Activated T-cell treated with anti-CD3 and anti-CD28 coated beads, Interleukin-2, amount 50 U/mL, for 72 hours (primary cell): ENCODE measurements at regions not wholly inside any gene's neighbourhood (a gene's known extent, or its start where the extent isn't known, plus 50 kb on each side); places are given as distances from the start of the nearest gene placed in this dataset.

Experiments used
- ATAC-seq, 2 donors: fragments of 150-1000 bp; cut with Tn5 transposase; replicated peaks in 1 of 2; 2 replicates each; pipeline ENCODE4 v1.10.0; 2021; ENCODE audit warnings: moderate library complexity in 2 of 2, mild to moderate bottlenecking in 1 of 2
- DNase-seq, 2 donors: peaks; one replicate each; pipeline ENCODE4 v3.0.0; 2021 to 2022; ENCODE audit warnings: mixed read lengths in 1 of 2
- H3K27ac Mint-ChIP-seq: one replicate; pipeline ENCODE4 v1.8.0; 2022; ENCODE audit warnings: mild to moderate bottlenecking, moderate library complexity, mixed read lengths
- H3K27me3 Mint-ChIP-seq: one replicate; pipeline ENCODE4 v1.8.0; 2022; ENCODE audit warnings: low read depth, mixed read lengths
- H3K36me3 Mint-ChIP-seq, 2 donors: one replicate each; pipeline ENCODE4 v1.8.0; 2022; ENCODE audit warnings: mixed read lengths in 2 of 2, mild to moderate bottlenecking in 1 of 2; ENCODE audit not compliant: insufficient read depth in 2 of 2
- H3K4me1 Mint-ChIP-seq: one replicate; pipeline ENCODE4 v1.8.0; 2022; ENCODE audit warnings: low read depth, mixed read lengths
- H3K4me3 Mint-ChIP-seq, 2 donors: one replicate each; pipeline ENCODE4 v1.8.0; 2022; ENCODE audit warnings: mild to moderate bottlenecking in 2 of 2, mixed read lengths in 2 of 2, moderate library complexity in 2 of 2
- H3K9me3 Mint-ChIP-seq, 2 donors: one replicate each; pipeline ENCODE4 v1.8.0; 2022; ENCODE audit warnings: mixed read lengths in 2 of 2

DNA sequence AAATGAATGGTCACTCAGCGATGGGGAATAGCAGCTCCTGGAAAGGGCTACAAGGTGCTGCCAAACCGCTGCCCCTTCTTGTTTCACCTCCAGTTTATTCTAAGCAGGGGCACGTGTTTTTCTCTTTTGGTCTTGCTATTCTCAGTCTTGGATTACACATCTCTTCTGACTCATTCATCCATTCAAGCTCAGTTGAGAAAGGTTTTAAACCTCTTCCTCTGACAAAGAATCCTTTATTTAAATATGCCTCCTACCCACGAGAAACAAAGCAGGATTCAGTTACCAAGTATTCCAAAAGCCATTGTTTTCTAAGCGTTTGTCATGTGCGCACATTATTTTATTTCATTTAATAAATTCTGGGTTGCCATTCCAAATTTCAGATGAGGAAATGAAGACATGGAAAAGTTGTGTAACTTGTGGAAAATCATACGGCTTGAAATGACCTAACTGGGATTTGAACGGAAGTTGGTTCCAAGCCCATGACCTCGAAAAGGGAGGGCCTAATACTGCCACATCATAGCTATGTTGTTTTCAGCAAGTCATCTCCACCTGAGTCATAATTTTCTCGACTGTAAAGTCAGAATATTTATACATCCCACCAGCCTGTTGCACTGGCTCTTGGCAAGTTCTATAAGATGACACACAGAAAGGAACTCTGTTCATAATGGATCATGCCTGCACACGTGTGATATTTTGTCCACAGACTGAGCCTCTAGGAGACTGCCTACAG lies 292.0 kb upstream of the SLCO3A1 start:
- no peaks in the 10 kb centered on the region for H3K27me3 Mint-ChIP-seq
- peaks cover 0 to 1% of the 10 kb centered on the region in 2 donors for H3K9me3 Mint-ChIP-seq
- H3K36me3 Mint-ChIP-seq = no peaks in the 10 kb centered on the region

DNA sequence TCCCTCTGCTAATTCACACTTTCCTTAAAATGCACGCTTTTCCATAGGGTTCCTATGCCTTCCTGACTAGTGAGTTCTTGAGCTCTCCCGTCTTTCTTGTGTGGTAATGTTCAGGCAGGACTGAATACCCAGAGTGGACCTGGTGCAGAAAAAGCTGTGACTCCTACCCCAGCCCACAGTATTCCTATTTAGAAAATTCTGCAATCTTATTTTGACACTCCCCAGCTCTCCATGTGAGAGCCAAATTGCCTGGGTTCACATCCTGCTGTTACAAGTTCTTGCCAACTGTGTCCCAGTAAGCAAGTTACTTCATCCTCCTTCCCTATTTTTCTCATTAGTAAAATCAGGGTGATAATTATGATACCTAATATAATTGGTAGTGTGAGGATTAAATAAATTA lies 290.8 kb upstream of the SLCO3A1 start:
- ATAC-seq = no peak
- no peaks in the 10 kb centered on the region for H3K9me3 Mint-ChIP-seq
- H3K4me1 Mint-ChIP-seq = no peaks in the 10 kb centered on the region
- H3K27me3 Mint-ChIP-seq = no peaks in the 10 kb centered on the region
- no peaks in the 10 kb centered on the region for H3K36me3 Mint-ChIP-seq
- H3K4me3 Mint-ChIP-seq = no peak overlapping the region
- no peak overlapping the region for H3K27ac Mint-ChIP-seq
- no peak for DNase-seq

More for the DNA sequence above, 292.0 kb upstream of the SLCO3A1 start:
- peak in 1 of 2 donors; percentile 59 for ATAC-seq
- H3K4me3 Mint-ChIP-seq = no peak overlapping the region
- DNase-seq = no peak
- H3K4me1 Mint-ChIP-seq = no peaks in the 10 kb centered on the region
- H3K27ac Mint-ChIP-seq = no peak overlapping the region

DNA sequence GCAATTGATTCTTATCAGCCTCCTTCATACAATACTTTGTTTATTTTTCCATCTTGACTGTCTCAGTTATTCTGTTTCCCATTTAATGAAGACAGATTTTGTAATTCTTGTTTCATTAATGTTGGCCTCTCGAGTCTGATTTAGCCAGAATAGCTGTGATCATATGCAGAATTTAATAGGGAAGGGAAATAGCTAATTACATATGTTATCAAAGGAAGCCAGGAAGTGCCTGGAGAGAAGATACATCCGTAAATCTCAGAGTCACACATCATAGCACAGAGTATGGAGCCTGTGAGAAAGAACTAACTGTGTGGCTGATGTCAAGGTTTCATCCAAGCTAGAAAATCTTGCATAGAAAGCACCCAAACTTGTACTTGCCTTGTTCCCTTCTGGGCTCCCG lies 288.9 kb upstream of the SLCO3A1 start:
- Mint-ChIP-seq H3K4me1 (no peaks in the 10 kb centered on the region), H3K4me3 (no peak overlapping the region), H3K9me3 (no peaks in the 10 kb centered on the region), H3K36me3 (no peaks in the 10 kb centered on the region), H3K27ac (no peak overlapping the region), H3K27me3 (peaks cover 5% of the 10 kb centered on the region)
- no peak for DNase-seq
- no peak for ATAC-seq

DNA sequence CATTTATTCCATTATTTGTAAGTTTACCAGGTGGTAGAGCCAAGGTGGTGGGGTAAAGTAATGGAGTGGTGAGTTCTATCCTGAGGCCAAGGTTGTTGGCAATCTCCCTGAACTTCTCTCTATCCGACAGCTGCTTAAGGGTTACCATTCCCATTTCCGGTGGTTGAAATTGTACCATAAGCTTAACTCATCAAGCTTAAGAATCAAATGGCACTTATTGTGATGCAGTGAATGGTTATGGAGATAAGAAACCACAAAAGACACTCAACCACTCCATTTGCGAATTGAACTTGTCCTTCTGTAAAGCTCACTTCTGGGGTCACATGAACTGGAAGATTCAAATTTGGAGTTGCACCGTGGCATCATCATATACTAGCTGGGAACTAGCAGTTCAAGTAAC lies 287.4 kb upstream of the SLCO3A1 start:
- H3K4me3 Mint-ChIP-seq = no peak overlapping the region
- ATAC-seq (no peak), DNase-seq (no peak)
- H3K27me3 Mint-ChIP-seq = peaks cover 5% of the 10 kb centered on the region
- H3K27ac Mint-ChIP-seq = no peak overlapping the region
- H3K4me1 Mint-ChIP-seq = no peaks in the 10 kb centered on the region
- no peaks in the 10 kb centered on the region for H3K9me3 Mint-ChIP-seq
- no peaks in the 10 kb centered on the region for H3K36me3 Mint-ChIP-seq

DNA sequence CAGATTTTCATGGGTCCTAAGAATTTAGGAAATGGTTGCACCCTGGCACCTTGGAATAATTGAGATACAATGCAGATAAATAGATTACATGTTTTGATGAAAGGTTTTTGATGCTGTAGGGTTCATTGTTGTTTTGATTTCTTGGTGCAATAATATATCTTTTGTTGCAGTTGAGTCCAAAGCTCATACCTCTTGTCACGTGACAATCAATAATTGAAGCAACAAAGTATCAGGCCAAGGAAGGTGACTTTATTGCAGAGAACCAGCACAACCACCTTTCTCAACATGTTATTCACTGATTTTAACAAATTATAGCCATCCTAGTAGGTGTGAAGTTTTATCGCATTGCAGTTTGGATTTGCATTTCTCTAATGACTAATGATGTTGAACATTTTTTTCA lies 285.5 kb upstream of the SLCO3A1 start:
- H3K9me3 Mint-ChIP-seq = no peaks in the 10 kb centered on the region
- H3K4me3 Mint-ChIP-seq = no peak overlapping the region
- no peak overlapping the region for H3K27ac Mint-ChIP-seq
- no peaks in the 10 kb centered on the region for H3K4me1 Mint-ChIP-seq
- H3K27me3 Mint-ChIP-seq = peaks cover 5% of the 10 kb centered on the region
- ATAC-seq = no peak
- no peaks in the 10 kb centered on the region for H3K36me3 Mint-ChIP-seq
- DNase-seq = no peak

DNA sequence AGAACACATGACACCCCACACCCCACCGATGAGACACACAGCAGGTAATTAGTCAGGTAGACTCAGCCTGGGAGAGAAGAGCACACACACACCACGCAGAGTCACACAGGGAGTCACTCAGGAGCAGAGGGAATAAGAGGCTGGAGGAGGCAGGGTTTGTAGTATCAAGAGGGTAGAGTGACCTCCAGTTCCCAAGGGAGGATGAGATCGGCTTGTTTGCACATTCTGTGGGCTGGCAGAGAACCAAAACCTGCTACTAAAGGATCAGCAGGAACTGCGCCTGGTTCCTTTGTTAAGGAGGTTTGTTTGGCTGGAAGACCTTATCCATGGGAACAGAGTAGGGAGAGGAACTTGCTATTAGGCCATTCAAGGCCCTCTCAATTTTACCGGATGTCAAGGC lies 281.4 kb upstream of the SLCO3A1 start:
- H3K27me3 Mint-ChIP-seq = peaks cover 5% of the 10 kb centered on the region

DNA sequence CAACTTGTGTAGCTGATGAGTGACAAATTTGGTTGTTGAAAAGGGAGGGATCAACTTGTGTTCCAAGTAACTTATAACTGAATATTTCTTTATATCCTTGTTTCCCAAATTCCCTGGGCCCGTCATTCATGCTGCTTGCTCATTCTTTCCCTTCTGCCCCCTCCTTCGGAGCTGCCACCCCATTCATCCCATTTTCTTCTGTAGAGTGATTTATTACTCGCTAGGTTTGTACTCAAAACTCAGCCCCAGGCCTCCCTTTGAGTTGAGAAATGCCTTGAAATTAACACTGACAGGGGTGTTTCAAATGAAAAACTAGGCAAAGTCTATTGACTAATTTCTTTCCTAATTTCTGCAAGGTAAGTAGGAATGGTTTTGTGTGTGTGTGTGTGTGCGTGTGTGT lies 277.4 kb upstream of the SLCO3A1 start:
- Mint-ChIP-seq H3K9me3 (peaks cover 0 to 2% of the 10 kb centered on the region in 2 donors), H3K4me3 (no peak overlapping the region), H3K36me3 (no peaks in the 10 kb centered on the region), H3K4me1 (no peaks in the 10 kb centered on the region), H3K27me3 (no peaks in the 10 kb centered on the region), H3K27ac (no peak overlapping the region)
- DNase-seq (no peak), ATAC-seq (no peak)

More for the DNA sequence above, 281.4 kb upstream of the SLCO3A1 start:
- DNase-seq = no peak
- Mint-ChIP-seq H3K4me3 (no peak overlapping the region), H3K27ac (no peak overlapping the region), H3K4me1 (no peaks in the 10 kb centered on the region), H3K36me3 (no peaks in the 10 kb centered on the region), H3K9me3 (no peaks in the 10 kb centered on the region)
- no peak for ATAC-seq

DNA sequence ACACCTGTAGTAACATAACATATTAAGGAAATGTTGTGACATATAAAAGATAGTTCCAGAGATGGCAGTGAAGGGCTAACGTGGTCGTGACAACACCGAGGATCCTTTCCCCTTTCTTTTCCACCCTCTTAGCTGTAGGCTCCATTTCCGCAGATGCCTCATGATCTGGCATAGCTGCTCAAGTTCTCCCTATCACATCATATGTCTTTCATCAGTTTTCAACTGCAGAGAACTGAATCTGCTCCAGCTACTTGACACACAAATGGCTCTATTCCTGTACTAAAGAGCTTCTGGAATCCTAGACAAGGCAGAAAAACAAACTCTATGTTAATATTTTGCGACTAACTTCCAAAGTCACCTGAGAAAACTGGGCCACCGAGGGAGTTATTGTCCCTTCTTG lies 275.0 kb upstream of the SLCO3A1 start:
- Mint-ChIP-seq H3K4me1 (no peaks in the 10 kb centered on the region), H3K27ac (no peak overlapping the region), H3K36me3 (peaks cover 0 to 2% of the 10 kb centered on the region in 2 donors), H3K9me3 (peaks cover 4% of the 10 kb centered on the region in 2 donors), H3K4me3 (no peak overlapping the region), H3K27me3 (peaks cover 5% of the 10 kb centered on the region)
- DNase-seq = no peak
- no peak for ATAC-seq

DNA sequence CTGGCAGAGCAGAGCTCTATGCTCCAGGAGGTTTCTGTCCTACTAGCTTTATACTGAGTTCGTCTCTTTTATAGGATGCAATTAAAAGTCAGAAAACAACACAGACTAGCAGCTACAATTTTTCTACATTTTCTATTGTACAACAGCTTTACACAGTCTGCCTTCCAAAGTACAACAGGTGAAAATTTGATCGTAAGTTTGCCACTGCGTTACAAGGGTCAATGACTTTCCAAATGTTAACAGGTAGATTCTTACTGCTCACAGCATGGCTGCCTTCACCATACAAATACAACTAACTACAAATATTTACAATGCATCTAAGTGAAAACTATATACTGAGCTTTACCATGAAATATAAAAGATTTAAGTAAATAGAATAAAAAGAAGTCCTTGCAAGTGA lies 268.6 kb upstream of the SLCO3A1 start:
- peaks cover 0 to 2% of the 10 kb centered on the region in 2 donors for H3K36me3 Mint-ChIP-seq
- peaks cover 4% of the 10 kb centered on the region in 2 donors for H3K9me3 Mint-ChIP-seq
- H3K27me3 Mint-ChIP-seq = peaks cover 7% of the 10 kb centered on the region
- no peak overlapping the region for H3K4me3 Mint-ChIP-seq
- H3K27ac Mint-ChIP-seq = no peak overlapping the region
- H3K4me1 Mint-ChIP-seq = no peaks in the 10 kb centered on the region
- DNase-seq (no peak), ATAC-seq (no peak)

DNA sequence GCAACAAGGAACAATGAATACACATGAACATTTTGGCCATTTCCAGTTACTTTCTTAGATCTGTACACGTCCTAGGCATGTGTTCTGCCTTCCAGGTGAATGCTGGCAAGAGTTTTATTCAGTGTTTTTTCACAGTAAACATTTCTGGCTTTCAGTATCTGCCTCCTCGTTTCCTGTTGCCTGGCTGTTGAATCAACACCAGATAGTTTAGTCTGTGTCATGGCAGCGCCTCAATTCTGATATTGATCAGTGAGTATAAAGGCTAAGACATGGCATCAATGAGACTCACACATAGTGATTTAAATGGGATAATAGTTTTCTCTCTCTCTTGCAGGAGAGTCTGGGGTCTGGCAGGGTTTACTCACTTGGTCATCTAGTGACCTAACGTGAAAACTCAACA lies 266.9 kb upstream of the SLCO3A1 start:
- peaks cover 2% of the 10 kb centered on the region in 2 donors for H3K9me3 Mint-ChIP-seq
- ATAC-seq (no peak), DNase-seq (no peak)
- peaks cover 16% of the 10 kb centered on the region for H3K27me3 Mint-ChIP-seq
- no peaks in the 10 kb centered on the region for H3K4me1 Mint-ChIP-seq
- H3K27ac Mint-ChIP-seq = no peak overlapping the region
- peaks cover 0 to 2% of the 10 kb centered on the region in 2 donors for H3K36me3 Mint-ChIP-seq
- H3K4me3 Mint-ChIP-seq = no peak overlapping the region

DNA sequence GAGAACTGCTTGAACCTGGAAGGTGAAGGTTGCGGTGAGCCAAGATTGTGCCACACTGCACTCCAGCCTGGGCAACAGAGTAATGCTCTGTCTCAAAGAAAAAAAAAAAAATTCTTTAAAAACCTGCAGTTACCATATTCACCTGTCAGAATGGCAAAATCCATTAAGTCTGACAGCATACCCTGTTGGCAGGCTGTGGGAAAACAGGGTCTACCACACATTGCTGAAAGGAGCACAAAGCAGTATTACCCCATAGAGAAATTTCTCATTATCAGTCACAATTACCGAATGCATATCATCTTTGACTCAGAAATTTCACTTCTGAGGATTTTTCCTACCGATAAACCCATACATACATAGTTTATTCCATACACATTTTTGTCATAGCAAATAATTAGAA lies 264.1 kb upstream of the SLCO3A1 start:
- ATAC-seq = peak in 1 of 2 donors; percentile 68
- Mint-ChIP-seq H3K27me3 (peaks cover 11% of the 10 kb centered on the region), H3K4me1 (no peaks in the 10 kb centered on the region), H3K27ac (no peak overlapping the region), H3K36me3 (no peaks in the 10 kb centered on the region), H3K9me3 (no peaks in the 10 kb centered on the region), H3K4me3 (no peak overlapping the region)
- DNase-seq = peak in 1 of 2 donors; percentile 8

DNA sequence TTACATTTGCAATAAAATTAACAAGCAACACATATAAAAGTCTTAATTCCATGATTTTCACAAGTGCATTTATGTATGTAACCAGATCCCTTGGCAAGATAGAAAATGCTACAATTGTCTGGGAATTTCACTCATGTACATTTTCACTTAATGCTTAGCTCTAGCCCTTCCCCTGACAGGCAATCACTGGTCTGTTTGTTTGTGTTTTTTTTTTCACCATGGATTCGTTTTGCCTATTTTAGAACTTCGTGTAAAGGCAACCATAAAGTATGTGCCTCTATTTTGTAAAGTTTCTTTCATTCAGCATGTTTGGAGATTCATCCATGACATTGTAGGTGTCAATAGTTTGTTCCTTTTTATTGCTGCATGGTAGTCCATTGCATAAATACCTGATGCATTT lies 260.9 kb upstream of the SLCO3A1 start:
- ATAC-seq = no peak
- DNase-seq = no peak
- Mint-ChIP-seq H3K4me3 (no peak overlapping the region), H3K4me1 (no peaks in the 10 kb centered on the region), H3K27ac (no peak overlapping the region), H3K27me3 (peaks cover 30% of the 10 kb centered on the region), H3K36me3 (no peaks in the 10 kb centered on the region), H3K9me3 (no peaks in the 10 kb centered on the region)

DNA sequence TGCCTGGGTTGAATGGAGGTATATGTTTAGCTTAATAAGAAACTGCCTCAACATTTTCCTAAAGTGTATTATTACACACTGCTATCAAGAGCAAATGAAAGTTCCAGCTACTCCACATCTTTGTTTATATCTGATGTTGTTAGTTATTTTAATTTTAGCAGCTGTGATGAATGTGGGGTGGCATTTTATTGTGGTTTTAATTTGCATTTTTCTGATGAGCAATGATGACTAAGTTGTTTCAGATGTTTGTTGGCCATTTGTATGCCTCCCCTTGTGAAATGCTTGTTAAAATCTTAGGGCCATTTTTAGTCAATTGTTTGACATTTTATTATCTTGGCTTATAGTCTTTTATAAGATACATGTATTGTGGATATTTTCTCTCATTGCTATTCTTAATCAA lies 260.4 kb upstream of the SLCO3A1 start:
- DNase-seq (no peak), ATAC-seq (no peak)
- Mint-ChIP-seq H3K27ac (no peak overlapping the region), H3K9me3 (no peaks in the 10 kb centered on the region), H3K36me3 (no peaks in the 10 kb centered on the region), H3K4me1 (no peaks in the 10 kb centered on the region), H3K4me3 (no peak overlapping the region), H3K27me3 (peaks cover 35% of the 10 kb centered on the region)

DNA sequence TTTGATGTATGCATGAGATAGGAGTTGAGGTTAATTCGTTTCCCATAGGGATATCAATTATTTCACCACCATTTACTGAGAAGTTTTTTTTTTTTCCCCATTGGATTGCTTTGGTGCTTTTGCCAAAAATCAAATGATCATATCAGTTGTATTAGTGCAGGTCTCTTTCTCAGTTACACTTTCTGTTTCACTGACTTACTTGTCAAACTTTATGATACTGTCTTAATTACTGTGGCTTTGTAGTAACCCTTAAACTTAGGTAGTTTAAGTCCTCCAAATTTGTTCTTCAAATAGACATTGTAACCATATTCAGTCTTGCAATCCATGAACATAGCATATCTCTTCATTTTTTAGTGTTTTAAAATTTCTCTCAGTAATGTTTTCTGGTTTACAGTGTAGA lies 259.9 kb upstream of the SLCO3A1 start:
- no peaks in the 10 kb centered on the region for H3K9me3 Mint-ChIP-seq

More for the DNA sequence above, 259.9 kb upstream of the SLCO3A1 start:
- ATAC-seq (no peak), DNase-seq (no peak)
- no peaks in the 10 kb centered on the region for H3K36me3 Mint-ChIP-seq
- H3K27ac Mint-ChIP-seq = no peak overlapping the region
- H3K4me3 Mint-ChIP-seq = no peak overlapping the region
- no peaks in the 10 kb centered on the region for H3K4me1 Mint-ChIP-seq
- peaks cover 41% of the 10 kb centered on the region for H3K27me3 Mint-ChIP-seq
